H1 (cell line): ENCODE measurements at regions not wholly inside any gene's neighbourhood (a gene's known extent, or its start where the extent isn't known, plus 50 kb on each side); places are given as distances from the start of the nearest gene placed in this dataset.

Experiments used
- CTCF ChIA-PET: fragments of 300-600 bp; sonication (Branson Sonifier 250); formaldehyde crosslinking; loops from one replicate; lab custom pipeline; 2021; ENCODE audit not compliant: partially characterized antibody; lab: Charles Lee
- POLR2A ChIA-PET: fragments of 300-600 bp; sonication (Branson Sonifier 250); formaldehyde crosslinking; loops from one replicate; lab custom pipeline; 2021; ENCODE audit warnings: inconsistent platforms; ENCODE audit not compliant: partially characterized antibody; lab: Charles Lee
- DNase-seq, 2 experiments: peaks; one replicate each; pipeline versions ENCODE4 v3.0.0 to v3.0.0-alpha.2; 2010 to 2022; ENCODE audit warnings: low spot score in 2 of 2, low read depth in 1 of 2, mixed read lengths in 1 of 2
- FAIRE-seq: peaks from 2 replicates; lab custom pipeline; 2011; peaks lifted over from hg19 to GRCh38; lab: Jason Lieb, UNC
- H2AFZ ChIP-seq: 2 replicates; pipeline ENCODE4 v1.8.1; 2012; ENCODE audit warnings: low read length, inconsistent platforms
- H2AK5ac ChIP-seq: 2 replicates; pipeline ENCODE4 v1.6.1; 2013; ENCODE audit warnings: low read depth, low read length
- H2BK120ac ChIP-seq: replicated peaks from 2 replicates; pipeline ENCODE3; 2013; ENCODE audit warnings: low read depth, low read length, inconsistent platforms
- H2BK12ac ChIP-seq: 2 replicates; pipeline ENCODE4 v1.6.1; 2013; ENCODE audit warnings: low read depth, low read length
- H2BK15ac ChIP-seq: 2 replicates; pipeline ENCODE4 v1.6.1; 2013; ENCODE audit warnings: low read length
- H2BK20ac ChIP-seq: 2 replicates; pipeline ENCODE4 v1.6.1; 2013; ENCODE audit warnings: low read length
- H2BK5ac ChIP-seq: 2 replicates; pipeline ENCODE4 v1.6.1; 2013; ENCODE audit warnings: low read depth, low read length
- H3K14ac ChIP-seq: 2 replicates; pipeline ENCODE4 v1.6.1; 2013; ENCODE audit warnings: inconsistent platforms; ENCODE audit not compliant: insufficient read length
- H3K18ac ChIP-seq: 2 replicates; pipeline ENCODE4 v1.6.1; 2013; ENCODE audit warnings: low read length; ENCODE audit errors: extremely low read depth
- H3K23ac ChIP-seq: 2 replicates; pipeline ENCODE4 v1.6.1; 2013; ENCODE audit warnings: inconsistent platforms; ENCODE audit not compliant: insufficient read length
- H3K23me2 ChIP-seq: 2 replicates; pipeline ENCODE4 v1.6.1; 2013; ENCODE audit warnings: low read depth, low read length
- H3K27ac ChIP-seq: 2 replicates; pipeline ENCODE4 v1.6.1; 2011; ENCODE audit warnings: low read depth, low read length, inconsistent platforms
- H3K27me3 ChIP-seq, 4 experiments: replicated peaks in 1 of 4; 1 replicate in 1 of 4; 2 replicates in 3 of 4; pipeline versions ENCODE4 v1.6.1 to v1.8.1; 2011 to 2013; ENCODE audit warnings: low read length in 3 of 4, mild to moderate bottlenecking in 3 of 4, inconsistent platforms in 2 of 4, mixed read lengths in 2 of 4, moderate library complexity in 1 of 4; ENCODE audit not compliant: control insufficient read depth in 3 of 4, insufficient read depth in 3 of 4; ENCODE audit errors: extremely low read depth in 1 of 4
- H3K36me3 ChIP-seq, 4 experiments: 2 replicates each; pipeline versions ENCODE4 v1.6.1 to v1.8.1; 2011 to 2013; ENCODE audit warnings: mild to moderate bottlenecking in 4 of 4, low read length in 3 of 4, moderate library complexity in 2 of 4, control low read depth in 1 of 4, inconsistent platforms in 1 of 4; ENCODE audit not compliant: insufficient read depth in 4 of 4, control insufficient read depth in 2 of 4
- H3K4ac ChIP-seq: replicated peaks from 2 replicates; pipeline ENCODE3; 2013; ENCODE audit warnings: low read length, low read depth, mixed read lengths, inconsistent platforms; ENCODE audit not compliant: insufficient read length
- H3K4me1 ChIP-seq, 4 experiments: replicated peaks in 1 of 4; 1 replicate in 1 of 4; 2 replicates in 3 of 4; pipeline versions ENCODE4 v1.6.1 to v1.8.1; 2011 to 2013; ENCODE audit warnings: low read length in 3 of 4, inconsistent platforms in 2 of 4, mixed read lengths in 1 of 4; ENCODE audit not compliant: insufficient read depth in 4 of 4, control insufficient read depth in 3 of 4
- H3K4me2 ChIP-seq, 2 experiments: 2 replicates each; pipeline versions ENCODE4 v1.6.1 to v1.8.1; 2011 to 2013; ENCODE audit warnings: low read depth in 2 of 2, low read length in 2 of 2, control low read depth in 1 of 2, inconsistent platforms in 1 of 2, mild to moderate bottlenecking in 1 of 2; ENCODE audit not compliant: insufficient read depth in 1 of 2
- H3K4me3 ChIP-seq, 4 experiments: fragments of 200-600, 300-600 bp in 1 of 4; sonication (generic), shearing (Covaris generic), sonication (Bioruptor Twin) in 1 of 4; 2 replicates each; pipeline versions ENCODE4 v1.5.1 to v1.8.1; 2011 to 2016; ENCODE audit warnings: low read length in 4 of 4, low read depth in 3 of 4, control low read depth in 2 of 4, inconsistent platforms in 2 of 4, mild to moderate bottlenecking in 2 of 4, mixed read lengths in 1 of 4, moderate library complexity in 1 of 4; ENCODE audit not compliant: insufficient read depth in 2 of 4; ENCODE audit errors: extremely low read depth in 1 of 4
- H3K56ac ChIP-seq: replicated peaks from 2 replicates; pipeline ENCODE3; 2013; ENCODE audit warnings: low read depth, mild to moderate bottlenecking, mixed read lengths, low read length, inconsistent platforms; ENCODE audit not compliant: insufficient read length
- H3K79me1 ChIP-seq: 2 replicates; pipeline ENCODE4 v1.6.1; 2013; ENCODE audit warnings: low read depth, low read length, control low read depth
- H3K79me2 ChIP-seq, 2 experiments: 2 replicates each; pipeline versions ENCODE4 v1.6.1 to v1.8.1; 2012 to 2013; ENCODE audit warnings: low read length in 2 of 2, mild to moderate bottlenecking in 2 of 2, inconsistent platforms in 1 of 2; ENCODE audit not compliant: insufficient read depth in 2 of 2, control insufficient read depth in 1 of 2
- H3K9ac ChIP-seq, 4 experiments: replicated peaks in 1 of 4; 1 replicate in 1 of 4; 2 replicates in 3 of 4; pipeline versions ENCODE4 v1.6.1 to v1.8.1; 2011 to 2013; ENCODE audit warnings: low read depth in 3 of 4, low read length in 3 of 4, control low read depth in 2 of 4, mild to moderate bottlenecking in 2 of 4, moderate library complexity in 2 of 4, inconsistent platforms in 1 of 4; ENCODE audit errors: extremely low read depth in 1 of 4
- H3K9me3 ChIP-seq, 2 experiments: 2 replicates each; pipeline versions ENCODE4 v1.6.1 to v1.8.1; 2012 to 2013; ENCODE audit warnings: mild to moderate bottlenecking in 2 of 2, moderate library complexity in 2 of 2, control low read depth in 1 of 2, inconsistent platforms in 1 of 2, low read depth in 1 of 2, low read length in 1 of 2, mixed read lengths in 1 of 2; ENCODE audit not compliant: insufficient read depth in 2 of 2
- H4K20me1 ChIP-seq, 2 experiments: replicated peaks in 1 of 2; 2 replicates each; pipeline versions ENCODE3 to v1.8.1; 2011 to 2013; ENCODE audit warnings: inconsistent platforms in 2 of 2, low read length in 2 of 2, mild to moderate bottlenecking in 1 of 2; ENCODE audit not compliant: insufficient read depth in 2 of 2, control insufficient read depth in 1 of 2
- H4K5ac ChIP-seq: 2 replicates; pipeline ENCODE4 v1.6.1; 2013; ENCODE audit warnings: low read length, low read depth, mixed read lengths, inconsistent platforms; ENCODE audit not compliant: insufficient read length
- H4K8ac ChIP-seq: 2 replicates; pipeline ENCODE4 v1.8.0; 2013; ENCODE audit warnings: mild to moderate bottlenecking, moderate library complexity, low read length, inconsistent platforms; ENCODE audit not compliant: insufficient read depth; ENCODE audit errors: extremely low read depth
- H4K91ac ChIP-seq: replicated peaks from 2 replicates; pipeline ENCODE3; 2013; ENCODE audit warnings: low read length, mixed read lengths, inconsistent platforms; ENCODE audit not compliant: insufficient read length
- CHD1 ChIP-seq: IDR thresholded peaks from 2 replicates; pipeline ENCODE4 v1.6.1; 2012; ENCODE audit warnings: low read depth, low read length, improper control_type of control experiment
- MAFK ChIP-seq: IDR thresholded peaks from 2 replicates; pipeline ENCODE4 v1.6.1; 2012; ENCODE audit warnings: low read depth, mild to moderate bottlenecking, improper control_type of control experiment, low read length
- POU5F1 ChIP-seq: IDR thresholded peaks from 2 replicates; pipeline ENCODE4 v1.6.1; 2011; ENCODE audit warnings: low read depth, mild to moderate bottlenecking, low read length, moderate library complexity
- SIX5 ChIP-seq: IDR thresholded peaks from 2 replicates; pipeline ENCODE4 v1.6.1; 2011; ENCODE audit warnings: mild to moderate bottlenecking, low read depth, low read length
- SP2 ChIP-seq: IDR thresholded peaks from 2 replicates; pipeline ENCODE4 v1.6.1; 2012; ENCODE audit warnings: mild to moderate bottlenecking, low read length, inconsistent platforms
- TCF12 ChIP-seq: IDR thresholded peaks from 2 replicates; pipeline ENCODE4 v1.6.1; 2011; ENCODE audit warnings: low read depth, mild to moderate bottlenecking, low read length
- WGBS, 2 experiments: shearing (Covaris generic) in 1 of 2; methylation state at CpG; one replicate each; pipeline versions ENCODE4 v1.1.6 to v1.1.7; 2013 to 2015; ENCODE audit warnings: low lambda C conversion rate in 2 of 2, mixed read lengths in 2 of 2, inconsistent platforms in 1 of 2, low coverage in 1 of 2, missing lambda C conversion rate in 1 of 2; ENCODE audit not compliant: insufficient replicate concordance in 2 of 2, insufficient coverage in 1 of 2, insufficient read length in 1 of 2; ENCODE audit errors: extremely low coverage in 1 of 2, missing lambda C conversion rate in 1 of 2; 5-methylcytosine and 5-hydroxymethylcytosine counted together
- TF ChIP-seq, protein P1 (sequence below): IDR thresholded peaks from 2 replicates; pipeline ENCODE4 v1.6.1; 2011; ENCODE audit warnings: low read depth, mild to moderate bottlenecking, low read length; ENCODE audit not compliant: insufficient read depth

DNA sequence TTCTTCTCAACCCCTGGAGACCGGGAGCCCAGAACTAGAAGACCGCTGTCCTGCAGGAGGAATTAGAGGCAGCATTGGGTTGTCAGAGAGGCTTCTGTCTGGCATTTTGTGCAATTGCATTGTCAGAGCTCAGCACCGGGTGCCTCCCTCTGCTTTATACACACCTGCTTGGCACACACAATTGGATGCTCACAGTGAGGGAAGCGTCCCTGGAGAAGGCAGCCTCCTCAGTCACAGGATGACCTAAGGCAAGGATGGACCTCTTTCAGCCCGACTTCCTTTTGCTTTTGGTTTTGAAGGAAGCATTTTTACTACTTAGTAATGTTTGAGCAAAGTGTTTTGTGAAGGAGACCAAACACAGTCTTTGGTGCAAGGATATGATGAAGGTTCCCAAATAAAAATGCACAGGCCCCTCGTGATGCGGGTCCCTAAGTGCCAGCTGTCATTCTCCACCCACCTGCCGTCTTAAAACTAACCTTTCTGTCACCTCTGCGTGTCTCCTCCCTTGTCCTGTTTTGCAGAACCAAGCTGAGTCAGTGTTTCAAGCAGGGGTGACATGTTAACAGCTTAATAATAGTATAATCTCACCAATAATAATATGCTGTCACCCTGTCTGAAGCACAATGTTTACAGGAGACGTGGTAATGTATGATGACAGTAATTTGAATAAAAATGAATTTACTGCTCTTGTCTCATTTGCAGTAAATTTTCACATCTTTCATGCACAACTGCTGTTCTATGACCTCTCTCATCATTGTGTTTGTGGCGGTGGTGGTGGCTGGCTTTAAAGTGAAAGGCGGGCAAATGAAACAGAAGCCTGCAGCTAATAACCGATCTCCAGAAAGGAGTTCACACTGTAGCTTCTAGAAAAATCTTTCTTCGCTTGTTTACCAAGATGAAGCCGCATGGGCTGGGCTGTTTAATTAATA, 430.2 kb upstream of the MKI67 start:
- Histone ChIP-seq H3K27ac (no peak overlapping the region), H3K14ac (no peak overlapping the region), H4K91ac (no peak overlapping the region), H3K9ac (no peak overlapping the region), H3K79me1 (no peaks in the 10 kb centered on the region), H3K23me2 (no peaks in the 10 kb centered on the region), H2BK20ac (no peak overlapping the region), H2BK5ac (no peak overlapping the region), H3K18ac (no peak overlapping the region), H3K4me1 (peaks cover 0 to 3% (median 2%) of the 10 kb centered on the region in 4 experiments; a peak in 2 of 7 replicates), H4K5ac (no peak overlapping the region), H2AK5ac (no peak overlapping the region), H4K20me1 (no peaks in the 10 kb centered on the region), H3K27me3 (no peaks in the 10 kb centered on the region), H3K23ac (no peak overlapping the region), H4K8ac (no peak overlapping the region), H2BK12ac (no peak overlapping the region), H3K36me3 (no peaks in the 10 kb centered on the region), H2BK15ac (no peak overlapping the region; the same call in 1 of the 2 replicates), H3K56ac (no peak overlapping the region), H3K4me3 (no peak overlapping the region), H2BK120ac (no peak overlapping the region), H3K4ac (no peak overlapping the region), H3K9me3 (peaks cover 7 to 15% of the 10 kb centered on the region in 2 experiments), H2AFZ (no peak overlapping the region), H3K79me2 (no peaks in the 10 kb centered on the region), H3K4me2 (no peak overlapping the region; a peak in 1 of 4 replicates)
- CTCF ChIA-PET = interaction anchor here (0.6 to 3.9 kb wide), 8 partner anchors 8 to 292 kb away, joined by 3 to 18 read pairs (median 4); no protein-coding TSS in a partner anchor
- TF ChIP-seq SIX5 (no peak), POU5F1 (no peak), SP2 (no peak), CHD1 (no peak), TCF12 (no peak), MAFK (no peak)
- TF ChIP-seq, protein P1, sequence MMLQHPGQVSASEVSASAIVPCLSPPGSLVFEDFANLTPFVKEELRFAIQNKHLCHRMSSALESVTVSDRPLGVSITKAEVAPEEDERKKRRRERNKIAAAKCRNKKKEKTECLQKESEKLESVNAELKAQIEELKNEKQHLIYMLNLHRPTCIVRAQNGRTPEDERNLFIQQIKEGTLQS = no peak
- FAIRE-seq (no peak), DNase-seq (no peak)
- POLR2A ChIA-PET = no interaction called here
- 82% methylated on average over 15 of the region's 15 CpGs; no CpG with 5 or more reads in 1 of the 2 experiments for WGBS, 2 experiments
